Suppressor macrophage treated with lipopolysaccharide for 1 hour (primary cell): ENCODE measurements at regions not wholly inside any gene's neighbourhood (a gene's known extent, or its start where the extent isn't known, plus 50 kb on each side); places are given as distances from the start of the nearest gene placed in this dataset.

Source experiments
- DNase-seq, 3 donors: peaks; one replicate each; pipeline ENCODE4 v3.0.0-alpha.2; 2020 to 2022

GRCh38 chr16:6248199-6248598 lies 1084.4 kb upstream of the RBFOX1 start:
- DNase-seq, result no peak

GRCh38 chr16:6247775-6248174 lies 1084.9 kb upstream of the RBFOX1 start:
- no peak for DNase-seq

- DNase-seq, result no peak
These were observed 1085.5 kb upstream of the RBFOX1 start for GRCh38 chr16:6247150-6247549.

GRCh38 chr16:6246266-6246665 lies 1086.4 kb upstream of the RBFOX1 start:
- no peak for DNase-seq

GRCh38 chr16:6232056-6232455 lies 1100.6 kb upstream of the RBFOX1 start:
- DNase-seq, result no peak

GRCh38 chr16:6231398-6231797 lies 1101.2 kb upstream of the RBFOX1 start:
- DNase-seq, result no peak

GRCh38 chr16:6229186-6229585 lies 1103.5 kb upstream of the RBFOX1 start:
- DNase-seq, result no peak

GRCh38 chr16:6218855-6219254 lies 1113.8 kb upstream of the RBFOX1 start:
- no peak for DNase-seq

- no peak for DNase-seq
These were observed 1115.8 kb upstream of the RBFOX1 start for GRCh38 chr16:6216836-6217235.

- no peak for DNase-seq
These were observed 1114.0 kb upstream of the EEF2KMT start for GRCh38 chr16:6211644-6212043.

- no peak for DNase-seq
These were observed 1111.8 kb upstream of the EEF2KMT start for GRCh38 chr16:6209355-6209930.

GRCh38 chr16:6207580-6207979 lies 1110.0 kb upstream of the EEF2KMT start:
- no peak for DNase-seq

GRCh38 chr16:6207124-6207523 lies 1109.5 kb upstream of the EEF2KMT start:
- DNase-seq, result no peak

GRCh38 chr16:6206080-6206479 lies 1108.5 kb upstream of the EEF2KMT start:
- DNase-seq, result no peak

- DNase-seq, result no peak
These were observed 1107.3 kb upstream of the EEF2KMT start for GRCh38 chr16:6204945-6205344.

- DNase-seq, result no peak
These were observed 1103.3 kb upstream of the EEF2KMT start for GRCh38 chr16:6200861-6201260.

- DNase-seq, result no peak
These were observed 1102.7 kb upstream of the EEF2KMT start for GRCh38 chr16:6200271-6200670.

- no peak for DNase-seq
These were observed 1098.4 kb upstream of the EEF2KMT start for GRCh38 chr16:6195966-6196365.

GRCh38 chr16:6193718-6194117 lies 1096.1 kb upstream of the EEF2KMT start:
- DNase-seq, result no peak

GRCh38 chr16:6192984-6193383 lies 1095.4 kb upstream of the EEF2KMT start:
- DNase-seq, result no peak

- DNase-seq, result no peak
These were observed 1094.9 kb upstream of the EEF2KMT start for GRCh38 chr16:6192532-6192931.

- no peak for DNase-seq
These were observed 1093.2 kb upstream of the EEF2KMT start for GRCh38 chr16:6190776-6191175.

GRCh38 chr16:6189216-6189615 lies 1091.6 kb upstream of the EEF2KMT start:
- no peak for DNase-seq

GRCh38 chr16:6177616-6178180 lies 1080.1 kb upstream of the EEF2KMT start:
- DNase-seq, result no peak

GRCh38 chr16:6170022-6170421 lies 1072.4 kb upstream of the EEF2KMT start:
- no peak for DNase-seq
